ENCODE measurements at regions not wholly inside any gene's neighbourhood (a gene's known extent, or its start where the extent isn't known, plus 50 kb on each side); places are given as distances from the start of the nearest gene placed in this dataset.
A peak's percentile ranks its signal among the peaks of the same experiment; 100 is the strongest.

DNA sequence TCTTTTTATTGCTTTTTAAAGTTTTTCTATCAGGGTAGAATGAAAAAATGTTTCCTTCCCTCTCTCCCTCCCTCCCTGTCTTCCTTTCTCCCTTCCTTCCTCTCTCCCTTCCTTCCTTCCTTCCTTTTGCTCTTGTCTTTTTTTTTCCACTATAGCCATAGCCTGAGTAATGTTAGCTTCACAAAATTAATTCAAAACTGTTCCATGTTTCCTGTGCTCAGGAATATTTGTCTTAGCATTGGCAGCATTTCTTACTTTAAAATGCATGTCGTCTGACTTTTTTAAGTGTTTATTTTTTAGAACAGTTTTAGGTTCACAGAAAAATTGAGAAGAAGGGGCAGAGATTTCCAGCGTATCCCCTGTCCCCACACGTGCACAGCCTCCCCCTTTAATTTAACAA lies 730.8 kb upstream of the CITED2 start:
- H3K9ac ChIP-seq (ENCODE audit: low read length): no peak overlapping the region

DNA sequence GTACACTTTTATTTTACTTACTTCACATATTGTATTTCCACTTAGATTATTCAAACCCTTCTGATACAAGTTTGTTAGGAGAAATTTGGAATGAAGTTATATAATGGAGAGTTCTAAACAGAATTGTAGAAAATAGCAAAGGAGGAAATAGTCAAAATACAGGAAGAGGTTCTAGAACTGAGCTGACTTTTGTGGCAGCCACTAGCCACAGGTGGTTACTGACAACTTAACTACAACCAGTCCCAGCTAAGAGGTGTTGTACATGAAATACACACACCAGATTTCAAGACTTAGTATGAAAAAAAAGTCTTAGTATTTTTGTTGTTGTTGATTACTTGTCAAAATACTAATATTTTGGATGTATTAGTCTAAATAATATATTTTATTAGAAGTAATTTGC lies 727.4 kb upstream of the CITED2 start:
- no peak overlapping the region for H3K27ac ChIP-seq (ENCODE audit: low read depth, low read length)
- H3K4me2 ChIP-seq (ENCODE audit: low read depth, low read length, poor library complexity, severe bottlenecking): no peak overlapping the region
- H3F3A ChIP-seq (ENCODE audit: insufficient read depth): no peaks in the 10 kb centered on the region
- H3K79me2 ChIP-seq (ENCODE audit: insufficient read depth, low read length): no peaks in the 10 kb centered on the region
- H3K27me3 ChIP-seq (ENCODE audit: low read length): no peaks in the 10 kb centered on the region
- no peak overlapping the region for H3K4me3 ChIP-seq (ENCODE audit: insufficient read depth, low read length, poor library complexity, severe bottlenecking)
- no peaks in the 10 kb centered on the region for H3K36me3 ChIP-seq (ENCODE audit: low read length)
- no peaks in the 10 kb centered on the region for H4K20me1 ChIP-seq (ENCODE audit: low read depth, low read length)
- TF ChIP-seq EZH2phosphoT487 (conservative IDR thresholded peaks at IDR 0.05; ENCODE audit: low read length): no peak
- TF ChIP-seq, protein P1, sequence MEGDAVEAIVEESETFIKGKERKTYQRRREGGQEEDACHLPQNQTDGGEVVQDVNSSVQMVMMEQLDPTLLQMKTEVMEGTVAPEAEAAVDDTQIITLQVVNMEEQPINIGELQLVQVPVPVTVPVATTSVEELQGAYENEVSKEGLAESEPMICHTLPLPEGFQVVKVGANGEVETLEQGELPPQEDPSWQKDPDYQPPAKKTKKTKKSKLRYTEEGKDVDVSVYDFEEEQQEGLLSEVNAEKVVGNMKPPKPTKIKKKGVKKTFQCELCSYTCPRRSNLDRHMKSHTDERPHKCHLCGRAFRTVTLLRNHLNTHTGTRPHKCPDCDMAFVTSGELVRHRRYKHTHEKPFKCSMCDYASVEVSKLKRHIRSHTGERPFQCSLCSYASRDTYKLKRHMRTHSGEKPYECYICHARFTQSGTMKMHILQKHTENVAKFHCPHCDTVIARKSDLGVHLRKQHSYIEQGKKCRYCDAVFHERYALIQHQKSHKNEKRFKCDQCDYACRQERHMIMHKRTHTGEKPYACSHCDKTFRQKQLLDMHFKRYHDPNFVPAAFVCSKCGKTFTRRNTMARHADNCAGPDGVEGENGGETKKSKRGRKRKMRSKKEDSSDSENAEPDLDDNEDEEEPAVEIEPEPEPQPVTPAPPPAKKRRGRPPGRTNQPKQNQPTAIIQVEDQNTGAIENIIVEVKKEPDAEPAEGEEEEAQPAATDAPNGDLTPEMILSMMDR (IDR thresholded peaks at IDR 0.05; ENCODE audit: insufficient read depth, low read length, poor library complexity, severe bottlenecking): no peak
- no peak overlapping the region for H2AFZ ChIP-seq (ENCODE audit: low read depth, low read length, severe bottlenecking)
- H3K9me2 ChIP-seq (replicated peaks; ENCODE audit: insufficient read depth, low read length): no peaks in the 10 kb centered on the region
- no peaks in the 10 kb centered on the region for H3K9me3 ChIP-seq (ENCODE audit: insufficient read depth, low read length)
- no peak overlapping the region for H3K9ac ChIP-seq (ENCODE audit: low read length)

More for the DNA sequence above, 730.8 kb upstream of the CITED2 start:
- Histone ChIP-seq H3K4me3 (ENCODE audit: insufficient read depth, low read length, poor library complexity, severe bottlenecking) (no peak overlapping the region), H3F3A (ENCODE audit: insufficient read depth) (no peaks in the 10 kb centered on the region), H3K79me2 (ENCODE audit: insufficient read depth, low read length) (no peaks in the 10 kb centered on the region), H3K9me3 (ENCODE audit: insufficient read depth, low read length) (no peaks in the 10 kb centered on the region), H4K20me1 (ENCODE audit: low read depth, low read length) (no peaks in the 10 kb centered on the region), H3K27me3 (ENCODE audit: low read length) (no peaks in the 10 kb centered on the region), H3K36me3 (ENCODE audit: low read length) (no peaks in the 10 kb centered on the region), H2AFZ (ENCODE audit: low read depth, low read length, severe bottlenecking) (peak overlapping the region; percentile 9), H3K4me2 (ENCODE audit: low read depth, low read length, poor library complexity, severe bottlenecking) (no peak overlapping the region), H3K9me2 (replicated peaks; ENCODE audit: insufficient read depth, low read length) (no peaks in the 10 kb centered on the region), H3K27ac (ENCODE audit: low read depth, low read length) (no peak overlapping the region)
- TF ChIP-seq, protein P1 (IDR thresholded peaks at IDR 0.05; ENCODE audit: insufficient read depth, low read length, poor library complexity, severe bottlenecking): no peak
- TF ChIP-seq EZH2phosphoT487 (conservative IDR thresholded peaks at IDR 0.05; ENCODE audit: low read length): no peak

DNA sequence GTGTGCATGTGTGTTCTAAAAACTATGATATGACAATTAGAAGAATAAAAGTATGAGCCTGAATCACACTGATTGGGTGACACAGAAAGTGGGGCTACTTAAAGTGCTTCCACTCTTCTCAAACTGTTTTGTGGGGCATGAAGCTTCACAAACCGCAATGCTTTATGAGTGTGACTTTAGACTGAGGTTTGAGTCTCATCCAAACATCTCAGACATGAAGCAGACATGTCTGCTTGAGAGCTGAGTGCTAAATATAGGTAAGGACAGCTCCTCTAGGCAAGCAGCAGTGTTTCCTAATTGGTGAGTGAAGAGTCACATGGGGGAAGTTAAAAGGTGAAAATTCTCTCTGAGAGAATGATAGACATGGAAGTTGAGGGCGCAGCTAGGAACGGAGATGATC lies 726.9 kb upstream of the CITED2 start:
- H3K4me3 ChIP-seq (ENCODE audit: insufficient read depth, low read length, poor library complexity, severe bottlenecking): no peak overlapping the region
- H3K9me2 ChIP-seq (replicated peaks; ENCODE audit: insufficient read depth, low read length): no peaks in the 10 kb centered on the region
- H3K27ac ChIP-seq (ENCODE audit: low read depth, low read length): no peak overlapping the region
- H3F3A ChIP-seq (ENCODE audit: insufficient read depth): no peaks in the 10 kb centered on the region
- no peaks in the 10 kb centered on the region for H3K79me2 ChIP-seq (ENCODE audit: insufficient read depth, low read length)
- no peaks in the 10 kb centered on the region for H3K9me3 ChIP-seq (ENCODE audit: insufficient read depth, low read length)
- TF ChIP-seq EZH2phosphoT487 (conservative IDR thresholded peaks at IDR 0.05; ENCODE audit: low read length): no peak
- TF ChIP-seq, protein P1 (IDR thresholded peaks at IDR 0.05; ENCODE audit: insufficient read depth, low read length, poor library complexity, severe bottlenecking): no peak
- no peaks in the 10 kb centered on the region for H3K36me3 ChIP-seq (ENCODE audit: low read length)
- H4K20me1 ChIP-seq (ENCODE audit: low read depth, low read length): no peaks in the 10 kb centered on the region
- no peak overlapping the region for H3K9ac ChIP-seq (ENCODE audit: low read length)
- H3K27me3 ChIP-seq (ENCODE audit: low read length): no peaks in the 10 kb centered on the region
- H3K4me2 ChIP-seq (ENCODE audit: low read depth, low read length, poor library complexity, severe bottlenecking): no peak overlapping the region
- H2AFZ ChIP-seq (ENCODE audit: low read depth, low read length, severe bottlenecking): peak overlapping the region; percentile 46
